AG04449 (cell line): ENCODE measurements at regions not wholly inside any gene's neighbourhood (a gene's known extent, or its start where the extent isn't known, plus 50 kb on each side); places are given as distances from the start of the nearest gene placed in this dataset.
A peak's percentile ranks its signal among the peaks of the same experiment; 100 is the strongest.

Source experiments
- CTCF ChIA-PET: fragments of 350-600 bp; formaldehyde crosslinking; extraction: SDS; loops from one replicate; lab custom pipeline; 2021; ENCODE audit warnings: antibody characterized with exemption; lab: Yijun Ruan, JAX
- POLR2A ChIA-PET: fragments of 400-600, 350-600 bp; formaldehyde crosslinking; extraction: SDS; loops from one replicate; lab custom pipeline; 2020; ENCODE audit warnings: antibody characterized with exemption, inconsistent platforms; lab: Yijun Ruan, JAX
- DNase-seq: peaks from one replicate; pipeline ENCODE4 v3.0.0-alpha.2; 2010; ENCODE audit warnings: low read depth, low spot score
- H3K4me3 ChIP-seq: 2 replicates; pipeline ENCODE4 v1.5.1; 2011; ENCODE audit warnings: low read depth, mild to moderate bottlenecking, control low read depth, low read length
- TF ChIP-seq, protein P1 (sequence below): IDR thresholded peaks from one replicate; pipeline ENCODE4 v1.5.1; 2011; ENCODE audit warnings: mild to moderate bottlenecking, moderate library complexity, low read length, control low read depth, inconsistent platforms; ENCODE audit not compliant: insufficient read depth; ENCODE audit errors: missing control alignments

DNA sequence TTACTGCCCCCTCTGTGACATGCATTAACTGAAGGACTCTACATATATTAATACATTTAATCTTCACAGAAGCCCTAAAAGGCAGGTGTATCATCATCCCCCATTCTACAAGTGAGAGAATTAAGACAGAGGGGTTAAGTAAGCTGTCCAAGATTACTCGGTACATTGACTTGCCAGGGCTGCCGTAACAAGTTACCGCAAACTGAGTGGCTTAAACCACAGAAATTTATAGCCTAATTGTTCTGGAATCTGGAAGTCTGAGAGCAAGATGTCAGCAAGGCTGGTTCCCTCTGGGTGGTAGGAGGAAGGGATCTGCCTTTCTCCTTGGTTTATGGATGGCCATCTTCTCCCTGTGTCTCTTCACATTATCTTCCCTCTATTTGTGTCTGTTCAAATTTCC is 605.5 kb downstream of the EPHA4 start:
- TF ChIP-seq, protein P1, sequence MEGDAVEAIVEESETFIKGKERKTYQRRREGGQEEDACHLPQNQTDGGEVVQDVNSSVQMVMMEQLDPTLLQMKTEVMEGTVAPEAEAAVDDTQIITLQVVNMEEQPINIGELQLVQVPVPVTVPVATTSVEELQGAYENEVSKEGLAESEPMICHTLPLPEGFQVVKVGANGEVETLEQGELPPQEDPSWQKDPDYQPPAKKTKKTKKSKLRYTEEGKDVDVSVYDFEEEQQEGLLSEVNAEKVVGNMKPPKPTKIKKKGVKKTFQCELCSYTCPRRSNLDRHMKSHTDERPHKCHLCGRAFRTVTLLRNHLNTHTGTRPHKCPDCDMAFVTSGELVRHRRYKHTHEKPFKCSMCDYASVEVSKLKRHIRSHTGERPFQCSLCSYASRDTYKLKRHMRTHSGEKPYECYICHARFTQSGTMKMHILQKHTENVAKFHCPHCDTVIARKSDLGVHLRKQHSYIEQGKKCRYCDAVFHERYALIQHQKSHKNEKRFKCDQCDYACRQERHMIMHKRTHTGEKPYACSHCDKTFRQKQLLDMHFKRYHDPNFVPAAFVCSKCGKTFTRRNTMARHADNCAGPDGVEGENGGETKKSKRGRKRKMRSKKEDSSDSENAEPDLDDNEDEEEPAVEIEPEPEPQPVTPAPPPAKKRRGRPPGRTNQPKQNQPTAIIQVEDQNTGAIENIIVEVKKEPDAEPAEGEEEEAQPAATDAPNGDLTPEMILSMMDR: no peak
- ChIA-PET CTCF (no interaction called here), POLR2A (no interaction called here)
- DNase-seq: peak; percentile 67
- no peak overlapping the region for H3K4me3 ChIP-seq

DNA sequence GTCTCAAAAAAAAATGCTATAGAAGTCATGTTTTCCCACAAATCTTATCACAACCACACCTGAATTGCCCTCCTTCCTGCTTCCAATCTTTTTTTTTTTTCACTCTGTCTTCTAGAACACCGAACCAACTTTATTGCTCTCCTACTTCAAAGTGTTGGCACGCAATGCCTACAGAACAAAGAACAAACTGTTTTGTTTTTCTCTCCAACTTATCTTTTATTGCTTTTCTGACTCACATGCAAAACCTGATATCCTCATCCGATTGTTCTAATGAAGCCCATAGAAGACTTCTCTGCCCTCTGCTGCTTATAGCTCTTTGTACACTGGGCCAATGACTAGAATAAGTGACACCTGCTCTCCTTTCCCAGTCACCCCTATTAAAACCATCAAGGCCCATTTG is 602.8 kb downstream of the EPHA4 start:
- no peak for DNase-seq
- TF ChIP-seq, protein P1: no peak
- ChIA-PET POLR2A (no interaction called here), CTCF (no interaction called here)
- H3K4me3 ChIP-seq: no peak overlapping the region

DNA sequence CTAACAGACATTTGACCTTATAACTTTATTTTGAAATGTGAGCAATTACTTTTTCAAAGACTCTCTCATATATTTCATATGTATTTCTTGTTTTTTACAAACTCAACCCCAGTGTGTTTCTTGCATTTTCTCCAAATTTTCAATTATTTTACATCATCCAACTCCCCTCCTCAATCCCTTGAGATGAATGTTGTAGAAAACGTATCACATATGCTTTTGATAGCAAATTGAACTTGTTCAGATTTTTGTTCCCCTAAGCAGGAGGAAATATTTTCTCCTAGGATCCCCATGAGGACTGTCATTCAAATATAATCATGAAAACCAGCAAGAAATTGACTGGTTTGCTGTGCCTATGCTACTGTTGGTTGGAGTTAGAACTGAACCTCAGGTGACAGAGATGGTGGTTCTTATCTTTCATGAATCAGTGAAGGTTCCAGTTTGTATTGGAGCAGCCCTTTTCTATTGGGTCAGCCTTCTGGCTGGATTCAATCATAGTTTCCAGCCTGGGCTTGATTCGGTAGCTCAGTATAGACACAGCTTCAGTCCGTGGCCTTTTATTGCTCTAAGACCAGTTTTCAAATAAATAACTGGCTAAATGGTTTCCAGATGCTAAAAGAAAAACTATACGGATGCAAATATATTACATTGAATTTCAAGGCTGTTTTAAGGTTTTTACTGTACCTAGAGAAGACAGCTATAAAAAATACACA is 591.0 kb downstream of the EPHA4 start:
- DNase-seq: no peak
- TF ChIP-seq, protein P1: no peak
- ChIA-PET POLR2A (no interaction called here), CTCF (no interaction called here)
- H3K4me3 ChIP-seq: no peak overlapping the region

DNA sequence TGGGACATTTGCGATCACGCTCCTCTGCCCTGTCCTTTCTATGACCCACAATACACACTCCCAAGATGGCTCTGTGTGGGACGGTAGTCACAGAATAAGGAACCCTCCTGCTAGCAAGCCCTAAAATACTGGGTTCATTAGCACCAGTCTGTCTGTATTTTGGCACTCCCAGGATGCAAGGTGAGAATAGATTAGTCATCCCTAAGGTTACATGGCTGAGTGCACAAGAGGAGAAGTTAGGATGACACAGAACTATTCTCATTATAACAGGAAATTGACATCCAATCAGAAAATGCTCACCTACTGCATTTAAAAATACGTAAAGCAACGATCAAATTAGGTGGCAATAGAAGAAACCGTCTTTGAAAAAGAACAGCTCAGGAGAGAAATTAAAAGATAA is 590.2 kb downstream of the EPHA4 start:
- no peak for DNase-seq
- POLR2A ChIA-PET: no interaction called here
- CTCF ChIA-PET: no interaction called here
- TF ChIP-seq, protein P1: no peak
- H3K4me3 ChIP-seq: no peak overlapping the region

DNA sequence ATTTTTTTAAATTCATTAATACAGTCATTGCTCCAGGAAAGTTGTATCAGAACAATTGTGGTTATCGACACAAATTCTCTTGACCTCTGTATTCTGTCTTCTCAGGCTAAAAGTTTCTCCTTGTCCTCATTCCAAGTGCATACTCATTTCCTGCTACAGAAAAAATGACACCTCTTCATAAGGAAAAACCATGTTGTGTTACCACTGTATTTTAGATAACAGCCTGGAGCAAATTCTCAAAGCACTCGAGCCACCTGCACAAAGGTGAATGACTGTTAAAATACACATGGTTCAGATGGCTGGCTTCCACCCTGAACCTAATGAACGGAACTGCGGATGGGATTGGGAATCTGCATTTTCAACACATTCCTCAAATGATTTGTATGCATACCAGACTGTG is 586.5 kb downstream of the EPHA4 start:
- CTCF ChIA-PET: no interaction called here
- no peak for DNase-seq
- no peak overlapping the region for H3K4me3 ChIP-seq
- POLR2A ChIA-PET: no interaction called here
- TF ChIP-seq, protein P1: no peak

DNA sequence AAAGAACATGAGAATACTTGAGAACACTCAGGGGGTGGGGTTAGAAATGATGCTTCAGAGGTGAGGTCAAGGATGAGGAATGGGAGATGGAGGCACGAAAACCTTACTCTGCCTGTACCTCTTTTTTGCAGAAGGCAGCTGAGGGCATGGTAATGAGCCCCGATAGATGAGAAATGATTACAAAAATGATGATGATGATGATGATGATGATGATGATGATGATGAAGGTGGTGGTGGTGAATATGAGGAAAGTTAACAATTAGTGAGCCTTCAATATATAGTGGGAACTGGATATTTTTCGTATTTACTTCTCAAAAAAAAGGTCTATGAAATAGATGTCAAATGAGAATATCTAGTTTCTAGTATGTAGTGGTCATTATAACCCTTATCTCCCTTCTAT is 584.3 kb downstream of the EPHA4 start:
- ChIA-PET CTCF (no interaction called here), POLR2A (no interaction called here)
- H3K4me3 ChIP-seq: no peak overlapping the region
- TF ChIP-seq, protein P1: no peak
- no peak for DNase-seq
